NB4 (cell line): ENCODE measurements at regions not wholly inside any gene's neighbourhood (a gene's known extent, or its start where the extent isn't known, plus 50 kb on each side); places are given as distances from the start of the nearest gene placed in this dataset.

Experiments used
- CTCF ChIP-seq: IDR thresholded peaks from one replicate; pipeline ENCODE4 v1.5.1; 2012; ENCODE audit warnings: low read depth, low read length
- MAX ChIP-seq: IDR thresholded peaks from 2 replicates; pipeline ENCODE4 v1.6.1; 2011; ENCODE audit warnings: low read depth, low read length
- MYC ChIP-seq: IDR thresholded peaks from 2 replicates; pipeline ENCODE4 v1.6.1; 2011; ENCODE audit warnings: low read depth, low read length
- POLR2A ChIP-seq: IDR thresholded peaks from 2 replicates; pipeline ENCODE4 v1.6.1; 2011; ENCODE audit warnings: mild to moderate bottlenecking; ENCODE audit not compliant: insufficient read length; ENCODE audit errors: extremely low read depth

GRCh38 chr2:237227190-237227589, 141.5 kb downstream of the COPS8 start:
- TF ChIP-seq MAX: no peak
- no peak for TF ChIP-seq CTCF
- no peak for TF ChIP-seq POLR2A
- no peak for TF ChIP-seq MYC
